Left kidney (tissue), 1 donor: ENCODE measurements at regions not wholly inside any gene's neighbourhood (a gene's known extent, or its start where the extent isn't known, plus 50 kb on each side); places are given as distances from the start of the nearest gene placed in this dataset.

Experiments used
- DNase-seq: peaks from one replicate; pipeline ENCODE4 v3.0.0-alpha.2; 2013

GRCh38 chr1:172893146-172893841 is 157.4 kb downstream of the TNFSF18 start:
- no peak for DNase-seq

DNA sequence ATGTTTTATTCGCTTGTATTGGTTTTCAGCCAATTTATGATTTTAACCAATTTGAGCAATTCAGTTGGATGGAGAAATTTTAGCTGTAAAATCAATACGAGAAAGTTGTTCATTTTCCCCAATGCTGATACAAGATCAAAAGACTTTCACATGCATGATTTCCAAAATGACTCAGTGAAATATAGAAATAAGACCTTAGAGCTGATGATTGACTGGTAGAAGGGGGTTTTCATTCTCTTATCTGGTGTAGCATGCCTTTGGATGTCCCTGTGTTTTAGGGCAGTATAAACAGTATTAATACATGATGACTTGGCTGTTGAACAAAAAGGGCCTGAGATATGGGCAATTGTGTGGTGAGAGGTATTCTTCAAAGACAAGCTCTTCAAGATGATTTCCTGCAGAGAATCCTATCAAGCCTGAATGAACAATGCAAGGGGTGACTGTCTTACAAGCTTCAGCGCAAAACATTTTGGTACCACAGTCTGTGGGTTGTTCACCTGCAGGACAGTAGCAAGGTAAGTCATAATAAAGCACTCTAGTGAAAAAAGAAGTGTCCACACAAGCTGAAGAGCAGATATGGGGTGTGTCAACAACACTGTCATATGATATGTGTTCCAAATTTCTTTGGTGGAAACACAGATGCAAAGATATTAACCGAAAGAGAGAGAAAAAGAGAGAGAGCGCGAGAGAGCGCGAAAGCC is 156.2 kb downstream of the TNFSF18 start:
- no peak for DNase-seq

- DNase-seq: no peak
Observed at GRCh38 chr1:172895050-172895460, 155.7 kb downstream of the TNFSF18 start.

DNA sequence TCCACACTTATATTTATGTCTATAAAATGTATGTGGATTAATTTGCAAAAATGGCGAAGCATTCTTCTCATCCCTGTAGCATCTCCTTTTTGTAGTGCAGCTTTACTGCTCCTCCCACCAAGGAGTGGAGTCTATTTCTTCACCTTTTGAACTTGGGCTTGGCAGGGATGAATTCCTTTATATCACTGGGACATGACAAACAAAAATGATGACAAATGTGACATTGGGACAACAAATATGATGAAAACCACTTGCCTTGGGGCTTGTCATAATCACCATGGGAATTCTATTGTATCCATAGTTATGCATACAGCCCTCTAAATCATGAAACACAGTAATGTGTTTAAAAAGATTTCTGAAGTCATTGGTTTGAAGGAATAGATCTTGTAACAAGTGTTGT is 155.0 kb downstream of the TNFSF18 start:
- no peak for DNase-seq

DNA sequence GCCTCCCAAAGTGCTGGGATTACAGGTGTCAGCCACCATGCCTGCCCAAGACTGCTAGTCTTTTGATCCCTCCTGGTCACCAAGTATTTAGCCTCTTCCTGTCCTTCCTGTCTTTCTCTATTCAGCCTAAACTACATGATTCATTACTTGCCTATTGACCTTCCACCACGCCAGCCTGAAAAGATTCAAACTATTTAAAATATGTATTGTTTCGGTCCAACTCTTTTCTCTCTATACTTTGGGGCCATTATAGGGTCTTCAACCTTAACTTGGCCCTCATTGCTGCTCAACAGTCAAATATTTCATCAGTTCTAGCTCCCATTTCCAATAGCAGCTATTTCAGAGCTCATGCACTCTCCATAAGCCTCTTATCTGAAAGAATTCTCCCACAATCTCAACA is 153.0 kb downstream of the TNFSF18 start:
- no peak for DNase-seq

GRCh38 chr1:172898866-172899265 is 151.9 kb downstream of the TNFSF18 start:
- DNase-seq: no peak

GRCh38 chr1:172900376-172900997 is 150.3 kb downstream of the TNFSF18 start:
- no peak for DNase-seq

- DNase-seq: no peak
Observed at GRCh38 chr1:172902200-172902599, 148.5 kb downstream of the TNFSF18 start.

DNA sequence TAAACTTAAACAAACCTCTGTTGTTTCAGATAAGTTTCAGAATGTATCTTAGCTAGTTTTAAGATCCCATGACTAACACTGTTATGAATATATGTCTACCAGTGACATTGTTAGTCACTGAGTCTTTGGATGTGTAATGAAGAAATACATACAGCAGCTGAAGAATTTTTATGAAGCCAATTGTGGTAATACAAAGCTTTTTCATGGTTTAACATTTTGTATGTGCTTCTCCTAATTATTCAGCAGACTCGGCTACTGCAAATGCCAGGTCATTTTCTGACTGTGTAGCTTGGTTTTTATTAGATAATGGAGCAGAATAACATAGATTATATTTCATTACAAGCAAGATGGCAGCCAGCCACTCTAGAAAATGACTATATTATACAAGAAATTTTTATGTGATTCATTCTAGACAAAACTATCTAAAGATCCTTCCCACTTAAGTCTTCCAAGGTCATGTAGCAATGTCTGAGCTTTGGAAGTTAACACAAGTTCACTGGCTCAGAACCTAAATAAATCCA is 147.8 kb downstream of the TNFSF18 start:
- no peak for DNase-seq

DNA sequence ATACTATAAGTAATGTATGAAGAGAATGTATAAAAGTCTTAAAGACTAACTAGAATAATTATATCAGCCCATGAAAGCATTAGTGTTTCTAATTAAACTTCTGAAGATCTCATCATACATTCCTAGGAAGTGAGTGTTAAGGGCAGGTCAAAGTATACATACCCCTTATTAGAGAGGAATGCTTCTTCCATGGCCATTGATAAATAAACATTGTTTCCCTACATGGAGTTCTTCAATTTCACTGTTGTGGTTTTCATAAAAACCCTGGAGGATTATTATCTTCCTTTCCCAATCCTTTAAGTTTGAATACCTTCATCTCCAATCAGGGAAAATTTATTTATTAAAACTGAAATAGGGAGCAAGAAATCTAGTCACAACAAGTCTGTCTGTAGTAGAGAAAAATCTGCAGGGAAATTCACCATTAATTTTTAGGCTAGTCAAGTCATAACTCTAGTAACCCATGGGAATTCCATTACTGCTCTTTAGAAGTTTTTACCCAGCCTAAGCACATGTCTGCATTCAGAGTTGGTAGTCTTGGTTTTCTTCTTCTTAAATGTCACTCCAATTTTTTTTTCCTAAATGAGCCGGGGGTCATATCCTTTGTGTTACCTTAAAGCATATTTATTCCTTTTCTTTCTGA is 147.0 kb downstream of the TNFSF18 start:
- no peak for DNase-seq

GRCh38 chr1:172905452-172905851 is 145.3 kb downstream of the TNFSF18 start:
- no peak for DNase-seq

- DNase-seq: no peak
Observed at GRCh38 chr1:172906778-172907592, 143.8 kb downstream of the TNFSF18 start.

DNA sequence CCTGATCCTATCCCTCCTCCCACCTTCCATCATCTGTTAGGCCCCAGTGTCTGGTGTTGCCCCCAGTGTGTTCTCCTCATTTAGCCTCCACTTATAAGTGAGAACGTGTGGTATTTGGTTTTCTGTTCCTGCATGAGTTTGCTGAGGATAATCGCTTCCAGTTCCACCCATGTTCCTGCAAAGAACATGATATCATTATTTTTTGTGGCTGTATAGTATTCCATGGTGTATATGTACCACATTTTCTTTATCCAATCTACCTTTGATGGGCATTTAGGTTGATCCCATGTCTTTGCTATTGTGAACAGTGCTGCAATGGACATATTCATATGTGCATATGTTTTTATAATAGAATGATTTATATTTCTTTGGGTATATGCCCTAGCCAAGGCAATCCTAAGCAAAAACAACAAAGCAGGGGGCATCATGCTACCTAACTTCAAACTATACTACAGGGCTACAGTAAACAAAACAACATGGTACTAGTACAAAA is 142.9 kb downstream of the TNFSF18 start:
- DNase-seq: no peak

GRCh38 chr1:172909606-172910326 is 141.0 kb downstream of the TNFSF18 start:
- DNase-seq: no peak

- DNase-seq: no peak
Observed at GRCh38 chr1:172912765-172913260, 137.9 kb downstream of the TNFSF18 start.

DNA sequence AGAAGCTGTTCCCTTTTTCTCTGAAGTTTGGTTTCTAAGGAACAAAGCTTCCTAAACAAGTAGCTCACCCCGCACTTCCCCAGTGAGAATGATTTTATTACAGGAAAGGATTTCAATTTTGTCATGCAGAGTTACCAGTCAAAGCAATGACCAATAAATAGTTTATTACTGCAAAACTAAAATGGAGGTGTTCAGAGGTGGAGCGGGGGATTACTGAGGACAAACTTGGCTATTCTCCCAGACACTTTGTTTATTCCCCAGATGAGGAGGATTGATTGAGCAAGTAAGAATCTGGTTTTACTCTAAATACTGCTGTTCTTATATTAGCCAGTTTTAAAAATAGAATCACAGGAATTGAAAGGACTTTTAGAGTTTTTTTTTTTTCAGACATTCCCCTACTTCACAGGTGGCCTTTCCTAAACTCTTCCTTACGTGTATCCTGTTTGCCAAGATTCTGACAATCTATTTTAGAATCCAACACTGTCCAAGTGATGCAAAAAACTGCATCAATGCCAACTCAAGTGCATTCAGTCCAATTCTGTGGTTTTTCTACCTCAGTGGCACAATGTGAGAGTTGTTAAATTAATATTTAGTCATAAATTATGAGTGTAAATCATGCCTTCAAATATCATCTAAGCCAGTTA is 136.1 kb downstream of the TNFSF18 start:
- DNase-seq: no peak

GRCh38 chr1:172915271-172915670 is 135.5 kb downstream of the TNFSF18 start:
- DNase-seq: no peak

DNA sequence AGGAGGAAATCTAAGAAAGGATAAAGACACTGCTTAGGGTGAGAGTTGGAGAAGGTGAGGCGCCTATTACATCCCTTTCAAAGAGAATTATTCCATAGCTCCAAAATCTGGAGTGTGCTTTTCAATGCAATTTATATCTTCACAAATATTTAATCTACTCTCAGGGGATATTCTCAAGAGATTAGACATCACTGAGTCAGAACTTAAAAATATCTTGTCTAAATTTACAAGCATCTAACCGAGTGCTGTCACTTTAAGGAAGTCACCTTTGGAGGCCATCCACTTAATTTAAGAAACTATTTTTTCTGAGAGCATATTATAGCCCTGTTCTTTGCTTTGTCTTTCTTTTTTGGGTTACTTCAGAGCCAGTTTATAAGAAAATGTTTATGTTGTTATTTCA is 134.6 kb downstream of the TNFSF18 start:
- DNase-seq: no peak

- no peak for DNase-seq
Observed at GRCh38 chr1:172917972-172918371, 132.8 kb downstream of the TNFSF18 start.

DNA sequence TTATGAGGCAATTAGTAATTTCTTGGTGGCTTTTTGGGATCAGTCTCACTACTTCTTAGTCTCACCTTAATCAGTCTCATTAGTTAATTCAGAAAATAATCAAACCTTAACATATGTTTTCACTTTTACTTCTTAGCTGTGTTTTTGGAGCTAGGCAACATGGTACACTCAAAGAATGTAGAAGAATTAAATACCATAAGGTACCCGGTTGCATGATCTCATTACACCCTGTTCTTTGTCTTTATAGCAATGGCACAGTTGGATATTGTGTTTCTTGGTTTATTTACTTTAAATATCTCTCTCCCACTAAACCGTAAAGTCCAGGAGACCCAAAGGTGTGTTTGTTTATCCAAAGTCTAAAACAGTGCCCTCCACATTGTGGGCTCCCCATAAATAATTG is 132.3 kb downstream of the TNFSF18 start:
- no peak for DNase-seq
